Activated gamma-delta T cell treated with Interleukin-2 at 50 U/mL for 16 hours (primary cell): ENCODE measurements at regions not wholly inside any gene's neighbourhood (a gene's known extent, or its start where the extent isn't known, plus 50 kb on each side); places are given as distances from the start of the nearest gene placed in this dataset.
"Not testable (repeated sequence)": the region's sequence is repeated elsewhere in the genome, so short reads cannot be mapped to it uniquely, and the experiment has no call there.

Experiments used
- DNase-seq: peaks from one replicate; pipeline ENCODE4 v3.0.0-alpha.2; 2020

- DNase-seq: peak; percentile 60
These were observed 166.4 kb upstream of the ZNF337 start for GRCh38 chr20:25862967-25863530.

GRCh38 chr20:25860531-25861150, 164.0 kb upstream of the ZNF337 start:
- no peak for DNase-seq

DNA sequence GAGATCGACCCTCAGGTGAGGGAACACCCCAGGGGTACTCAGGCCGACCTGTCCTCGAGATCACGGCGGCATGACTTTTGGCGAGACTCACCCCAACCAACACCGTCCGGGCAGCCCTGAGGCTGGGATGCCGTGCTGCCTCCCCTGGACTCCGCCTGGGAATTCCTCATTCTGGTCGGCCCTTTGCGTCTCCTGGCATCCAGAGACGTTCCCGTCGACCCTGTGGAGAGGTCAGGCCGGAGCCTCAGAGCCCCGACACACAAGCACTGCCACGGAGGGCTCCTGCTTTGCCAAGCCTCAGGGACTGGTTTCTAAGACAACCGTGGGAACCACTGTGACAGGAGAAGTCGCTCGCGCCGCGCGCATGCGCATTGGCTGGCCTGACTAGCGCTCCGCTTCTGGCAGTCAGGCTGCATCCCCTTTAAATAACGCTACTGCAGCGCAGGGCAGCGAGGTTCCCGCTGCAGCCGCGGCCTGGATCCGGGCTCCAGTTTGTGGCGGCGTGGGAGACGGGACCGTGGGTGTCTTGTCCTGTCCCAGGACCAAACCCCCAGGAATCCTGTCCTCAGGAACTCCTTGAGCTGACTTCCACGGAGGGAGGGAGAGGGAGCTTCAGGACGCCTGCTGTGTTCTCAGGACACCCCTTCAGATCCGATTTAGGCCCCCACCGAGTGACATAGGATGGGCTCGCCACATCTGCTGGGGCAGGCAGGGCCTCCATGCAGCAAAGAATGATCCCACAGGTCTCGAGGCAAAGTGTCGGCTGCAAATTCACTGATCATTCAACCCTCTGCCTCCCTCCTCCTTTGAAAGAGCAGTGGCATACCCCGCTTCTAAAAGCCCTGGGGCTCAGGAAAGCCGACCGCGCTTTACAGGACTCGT, 163.2 kb upstream of the ZNF337 start:
- peak; percentile 37 for DNase-seq

- no peak for DNase-seq
These were observed 162.1 kb upstream of the ZNF337 start for GRCh38 chr20:25858495-25859425.

DNA sequence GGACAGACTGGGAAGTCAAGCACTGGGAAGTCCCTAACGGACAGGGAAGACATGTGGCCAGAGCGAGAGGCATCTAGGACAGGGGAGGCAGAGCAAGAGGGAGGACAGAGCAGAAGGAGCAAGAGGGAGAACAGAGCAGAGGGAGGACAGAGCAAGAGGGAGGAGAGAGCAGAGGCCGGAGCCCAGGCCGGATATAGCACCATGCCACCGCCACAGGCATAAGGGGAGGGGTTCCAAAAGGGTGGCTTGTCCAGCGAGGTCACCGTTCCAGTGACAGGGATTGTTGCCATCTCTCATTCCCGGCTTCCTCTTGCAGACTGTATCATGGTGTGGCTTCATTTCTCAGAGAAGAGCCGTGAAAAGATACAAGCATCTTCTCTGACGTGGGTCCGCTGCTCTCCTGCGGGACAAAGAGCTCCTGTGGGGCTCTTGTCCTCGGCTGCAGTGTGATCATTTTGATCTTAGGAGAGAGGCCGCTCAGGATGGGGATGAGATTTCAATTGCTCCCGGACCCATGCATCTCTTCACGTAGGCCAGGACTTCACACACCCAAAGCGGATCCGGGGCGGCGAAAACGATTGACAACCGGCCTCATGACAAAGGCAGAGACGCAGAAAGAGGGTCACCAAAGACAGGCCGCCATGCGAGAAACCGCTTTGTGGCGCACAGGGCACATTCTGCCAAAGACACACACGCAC, 160.6 kb upstream of the ZNF337 start:
- not testable (repeated sequence) for DNase-seq

DNA sequence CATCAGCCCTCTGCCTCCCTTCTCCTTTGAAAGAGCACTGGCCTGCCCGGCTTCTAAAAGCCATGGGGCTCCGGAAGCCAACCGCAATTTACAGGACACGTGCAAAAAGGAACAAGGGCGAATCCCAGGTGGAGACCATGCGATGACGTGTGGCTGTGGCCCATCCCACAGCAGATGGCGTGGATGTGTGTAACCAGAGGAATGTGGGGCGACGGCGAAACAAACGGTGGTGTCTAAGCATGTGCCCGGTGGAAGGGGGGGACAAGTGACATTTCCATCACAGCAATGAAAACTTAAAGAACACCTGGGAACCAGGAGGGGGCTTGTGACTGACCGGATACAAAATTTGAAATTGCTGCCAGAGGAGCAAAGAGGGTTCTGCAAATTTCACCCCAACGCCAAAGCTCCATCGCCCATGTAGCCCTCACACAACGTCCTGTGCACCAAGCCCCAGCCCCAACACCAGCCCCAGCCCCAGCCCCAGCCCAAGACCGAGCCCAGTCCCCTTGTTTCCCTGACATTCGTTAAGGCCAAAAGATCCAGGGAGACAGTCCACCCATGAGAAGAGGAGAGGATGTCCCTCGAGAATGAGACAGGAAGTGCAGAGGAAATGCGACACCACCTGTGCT, 159.7 kb upstream of the ZNF337 start:
- no peak for DNase-seq

GRCh38 chr20:25855451-25856156, 159.0 kb upstream of the ZNF337 start:
- DNase-seq: not testable (repeated sequence)

DNA sequence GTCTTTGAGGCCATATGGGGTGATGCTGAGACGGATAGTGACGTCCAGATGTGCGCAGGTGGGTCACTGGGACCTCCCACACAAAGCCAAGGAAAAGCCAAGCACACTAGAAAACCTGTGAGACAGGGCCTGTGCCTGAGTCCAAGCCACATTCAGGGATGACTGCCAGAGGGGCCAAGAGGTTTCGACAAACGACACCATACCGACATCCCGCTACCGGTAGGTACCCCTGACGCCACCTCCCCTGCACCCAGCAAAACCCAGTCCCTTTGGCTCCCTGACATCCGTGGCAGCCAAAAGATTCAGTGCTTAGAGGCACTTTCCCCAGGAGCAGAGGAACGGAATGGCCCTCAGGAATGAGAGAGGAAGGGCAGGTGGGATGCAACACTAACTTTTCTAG, 158.0 kb upstream of the ZNF337 start:
- DNase-seq: not testable (repeated sequence)

GRCh38 chr20:25853718-25854388, 157.2 kb upstream of the ZNF337 start:
- peak; percentile 66 for DNase-seq

DNA sequence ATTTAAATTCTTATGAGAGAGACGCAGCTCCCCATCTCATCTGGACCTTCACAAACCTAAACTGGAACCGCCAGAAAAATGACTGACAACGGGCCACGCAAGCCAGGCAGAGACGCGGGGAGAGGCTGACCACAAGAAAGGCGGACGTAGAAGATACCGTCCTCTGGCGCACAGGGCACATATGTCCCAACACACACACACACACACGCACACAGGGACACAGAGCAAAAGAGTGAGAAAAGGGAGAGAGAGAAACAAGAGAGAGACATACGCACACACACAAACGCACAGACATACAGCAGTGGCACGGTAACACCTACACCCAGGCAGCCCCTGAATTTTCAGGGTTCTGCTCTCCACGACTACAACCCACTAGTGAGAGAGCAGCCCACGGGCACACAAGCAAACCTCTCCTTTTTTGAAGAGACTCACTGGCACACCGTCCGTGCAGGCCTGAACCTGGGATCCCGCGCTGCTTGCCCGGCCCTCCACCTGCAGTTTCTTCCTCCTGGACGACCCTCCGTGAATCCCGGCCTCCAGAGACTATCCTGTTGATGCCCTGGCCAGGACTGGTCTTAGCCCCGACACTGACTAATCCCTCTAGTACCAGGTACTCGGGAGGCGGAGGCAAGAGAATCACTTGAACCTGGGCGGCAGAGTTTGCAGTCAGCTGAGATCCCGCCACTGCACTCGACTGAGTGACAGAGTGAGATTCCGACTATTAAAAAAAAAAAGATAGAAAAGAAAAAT, 156.5 kb upstream of the ZNF337 start:
- not testable (repeated sequence) for DNase-seq

GRCh38 chr20:25850133-25850532, 153.5 kb upstream of the ZNF337 start:
- DNase-seq: not testable (repeated sequence)

- DNase-seq: no peak
These were observed 151.6 kb upstream of the ZNF337 start for GRCh38 chr20:25848222-25848621.

GRCh38 chr20:25844640-25845039, 148.0 kb upstream of the ZNF337 start:
- not testable (repeated sequence) for DNase-seq

DNA sequence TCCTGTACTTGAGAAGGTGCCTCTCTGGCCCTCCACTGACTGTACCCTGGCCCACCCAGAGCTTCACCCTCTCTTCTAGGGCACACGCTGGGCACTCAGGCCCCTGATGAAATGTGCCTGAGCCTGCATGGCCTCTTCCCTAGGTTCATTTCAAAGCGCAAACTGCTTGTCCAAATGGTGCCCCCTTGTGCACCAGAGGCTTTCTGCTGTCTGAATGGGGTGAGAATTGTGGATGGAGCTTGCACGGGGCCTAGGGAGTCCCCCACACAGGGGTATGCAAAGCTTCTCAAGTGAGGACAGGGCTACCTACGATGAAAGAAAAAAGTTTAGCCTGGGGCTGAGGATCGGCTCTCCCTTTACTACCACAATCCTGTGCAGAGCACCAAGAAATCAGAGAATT, 116.9 kb upstream of the ZNF337 start:
- DNase-seq: not testable (repeated sequence)

GRCh38 chr20:25798174-25798993, 101.7 kb upstream of the ZNF337 start:
- DNase-seq: not testable (repeated sequence)

- not testable (repeated sequence) for DNase-seq
These were observed 100.4 kb upstream of the ZNF337 start for GRCh38 chr20:25797062-25797461.

- not testable (repeated sequence) for DNase-seq
These were observed 80.6 kb upstream of the ZNF337 start for GRCh38 chr20:25777241-25777640.

GRCh38 chr20:25774711-25775110, 78.1 kb upstream of the ZNF337 start:
- not testable (repeated sequence) for DNase-seq

DNA sequence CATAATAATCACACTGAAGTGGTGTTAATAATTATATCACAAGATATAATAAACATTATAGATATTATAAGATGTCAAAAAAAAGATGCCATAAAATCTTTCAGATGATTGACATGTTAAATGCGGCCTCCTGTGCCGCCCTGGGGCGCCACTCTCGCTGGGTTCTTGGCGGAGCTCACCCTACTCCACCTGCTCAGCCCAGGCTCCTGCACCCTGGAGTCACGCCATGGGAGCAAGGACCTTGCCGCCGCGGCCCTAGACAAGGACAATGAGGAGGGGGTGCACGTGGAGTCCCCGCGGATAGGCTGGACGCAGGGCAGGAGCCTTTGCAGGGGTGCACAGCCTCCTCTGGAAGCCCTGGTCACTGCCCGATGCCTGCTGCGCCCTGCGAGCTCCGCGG, 77.5 kb upstream of the ZNF337 start:
- not testable (repeated sequence) for DNase-seq
